ENCODE measurements at regions not wholly inside any gene's neighbourhood (a gene's known extent, or its start where the extent isn't known, plus 50 kb on each side); places are given as distances from the start of the nearest gene placed in this dataset.
"Not testable (repeated sequence)": the region's sequence is repeated elsewhere in the genome, so short reads cannot be mapped to it uniquely, and the experiment has no call there.

DNA sequence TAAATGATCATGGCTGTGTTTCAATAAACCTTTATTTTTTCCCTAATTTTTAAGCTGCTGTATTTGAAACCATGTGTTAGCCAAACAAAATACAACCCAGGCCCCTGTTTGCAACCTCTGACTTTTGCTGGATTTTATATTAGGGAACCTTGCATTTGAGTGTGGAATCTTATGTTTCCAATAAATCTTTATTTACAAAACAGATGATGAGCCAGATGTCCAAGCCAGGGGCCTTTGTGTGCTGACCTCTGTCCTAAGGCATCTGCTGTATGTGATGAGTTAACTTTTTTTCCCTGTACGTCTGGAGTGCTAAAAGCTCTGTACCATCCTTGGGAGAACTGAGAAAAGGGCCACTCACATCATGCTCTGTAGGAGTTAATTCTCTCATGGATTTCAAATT is 162.9 kb downstream of the TRIB2 start:
- no peak for DNase-seq (ENCODE audit: low read depth)

- no peak for DNase-seq (ENCODE audit: low read depth)
These were observed 165.2 kb downstream of the TRIB2 start for GRCh38 chr2:12881952-12882351.

DNA sequence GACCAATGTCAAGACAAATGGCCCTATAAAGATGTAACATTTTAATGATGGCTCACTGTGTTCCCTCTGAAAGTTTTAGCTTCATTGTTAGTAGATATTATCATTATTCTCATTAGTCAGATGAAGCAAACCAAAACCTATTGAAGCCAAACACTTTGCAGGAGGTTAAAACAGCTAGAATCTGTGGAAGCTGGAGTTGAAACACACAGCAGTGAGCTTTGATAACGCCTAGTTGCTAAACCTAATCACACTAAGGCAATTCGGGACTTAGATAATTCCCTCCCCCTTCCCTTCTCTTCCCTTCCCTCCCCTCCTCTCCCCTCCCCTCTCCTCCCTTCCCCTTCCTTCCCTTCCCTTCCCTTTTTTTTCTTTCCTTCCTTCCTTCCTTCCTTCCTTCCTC is 165.7 kb downstream of the TRIB2 start:
- no peak for DNase-seq (ENCODE audit: low read depth)

DNA sequence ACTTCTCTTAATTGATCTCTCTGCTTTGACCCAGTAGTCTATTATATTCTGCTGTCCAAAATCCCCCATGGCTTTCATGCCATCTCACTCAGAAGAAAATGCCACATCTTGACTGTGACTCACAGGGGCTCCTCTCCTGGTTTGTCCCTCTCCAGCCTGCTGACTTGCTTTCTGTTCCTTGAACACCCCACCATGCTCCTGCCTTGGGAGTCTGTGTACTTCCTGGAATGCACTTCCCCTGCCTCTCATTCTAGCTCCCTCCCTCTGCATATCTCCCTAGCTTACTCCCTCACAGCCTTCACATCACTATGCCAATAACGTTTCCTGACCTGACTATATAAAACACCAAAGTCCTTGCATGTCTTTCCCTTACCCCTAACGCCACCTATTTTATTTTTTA is 167.2 kb downstream of the TRIB2 start:
- no peak for DNase-seq (ENCODE audit: low read depth)

DNA sequence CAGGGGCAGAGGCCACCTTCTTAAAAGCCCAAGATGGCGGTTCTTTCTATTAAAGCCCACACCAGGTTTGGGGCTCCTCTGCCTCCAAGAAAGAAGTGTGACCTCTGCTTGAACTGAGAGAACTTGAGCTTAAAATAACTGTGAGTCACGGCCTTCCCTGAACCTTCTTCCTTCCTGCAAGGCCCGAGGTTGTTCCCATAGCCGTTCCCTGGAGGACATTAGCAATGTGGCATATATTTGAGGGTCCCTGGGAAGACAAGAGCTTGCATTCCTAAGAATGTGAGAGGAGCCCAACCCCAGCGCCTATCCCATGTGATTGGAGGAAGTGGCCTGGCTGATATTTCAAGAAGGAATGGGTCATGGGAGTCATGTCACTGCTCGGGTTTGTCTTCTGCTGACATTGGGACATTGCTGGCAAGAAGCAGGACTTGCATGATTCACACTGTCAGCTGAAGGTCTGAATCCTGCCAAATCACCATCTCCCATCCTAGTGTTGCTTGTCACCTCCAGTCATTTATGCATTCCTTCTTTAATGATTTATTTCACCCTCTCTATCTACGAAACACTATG is 168.1 kb downstream of the TRIB2 start:
- no peak for DNase-seq (ENCODE audit: low read depth)

DNA sequence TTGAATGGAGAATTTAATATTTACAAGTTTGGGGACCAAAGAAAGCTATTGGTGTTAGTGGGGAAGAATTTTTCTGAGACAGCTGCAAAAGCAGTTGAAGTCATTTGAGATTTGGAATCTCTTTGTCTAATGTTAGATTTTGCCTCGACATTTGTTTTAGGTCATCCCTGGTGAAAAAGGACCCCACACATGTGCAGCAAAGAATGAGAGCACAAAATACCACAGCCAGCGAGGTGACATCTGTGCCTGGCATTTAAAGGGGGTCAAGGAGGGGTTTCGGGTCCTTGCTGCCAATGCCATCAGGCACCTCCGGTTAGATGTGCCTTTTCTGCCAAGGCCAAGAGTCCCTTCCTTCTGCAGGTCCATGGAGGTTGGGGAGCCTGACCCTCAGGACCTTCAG is 173.3 kb downstream of the TRIB2 start:
- no peak for DNase-seq (ENCODE audit: low read depth)

DNA sequence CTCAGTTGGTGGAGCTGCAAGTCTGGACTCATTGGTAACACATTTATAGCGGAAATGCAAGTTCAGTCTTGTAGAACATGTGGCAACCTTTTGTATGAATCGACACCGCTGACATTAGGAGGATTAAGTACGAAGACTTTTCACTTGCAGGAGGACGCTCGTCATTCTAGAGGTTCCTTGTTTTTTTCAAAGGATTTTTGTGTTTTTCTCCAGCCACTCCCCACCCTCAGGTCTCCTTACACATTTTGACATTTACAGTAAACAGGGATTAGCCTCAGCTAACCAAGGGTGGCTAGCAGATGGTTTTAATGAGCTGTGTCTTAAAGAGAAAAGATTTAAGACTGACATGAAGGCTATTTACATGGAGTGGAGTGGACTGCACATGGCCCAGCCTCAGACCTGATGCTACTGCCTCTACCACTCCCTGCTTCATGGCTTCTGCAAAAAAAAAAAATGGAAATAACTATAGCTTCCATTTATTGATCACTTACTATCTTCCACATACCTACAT is 173.8 kb downstream of the TRIB2 start:
- no peak for DNase-seq (ENCODE audit: low read depth)

DNA sequence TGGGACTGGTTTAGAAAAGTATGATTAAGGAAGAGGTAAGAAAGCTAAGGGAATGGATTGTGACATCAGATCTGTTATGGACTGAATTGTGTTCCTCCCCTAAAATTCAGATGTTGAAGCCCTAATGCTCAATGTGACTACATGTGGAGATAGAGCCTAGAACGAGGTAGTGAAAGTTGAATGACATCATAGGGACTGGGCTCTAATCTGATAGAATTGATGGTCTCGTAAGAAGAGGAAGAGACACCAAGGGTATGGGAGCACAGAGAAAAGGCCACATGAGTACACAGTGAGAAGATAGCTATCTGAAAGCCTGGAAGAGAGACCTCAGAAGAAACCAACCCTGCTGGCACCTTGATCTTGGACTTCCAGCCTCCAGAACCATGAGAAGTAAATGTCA is 178.3 kb downstream of the TRIB2 start:
- no peak for DNase-seq (ENCODE audit: low read depth)

DNA sequence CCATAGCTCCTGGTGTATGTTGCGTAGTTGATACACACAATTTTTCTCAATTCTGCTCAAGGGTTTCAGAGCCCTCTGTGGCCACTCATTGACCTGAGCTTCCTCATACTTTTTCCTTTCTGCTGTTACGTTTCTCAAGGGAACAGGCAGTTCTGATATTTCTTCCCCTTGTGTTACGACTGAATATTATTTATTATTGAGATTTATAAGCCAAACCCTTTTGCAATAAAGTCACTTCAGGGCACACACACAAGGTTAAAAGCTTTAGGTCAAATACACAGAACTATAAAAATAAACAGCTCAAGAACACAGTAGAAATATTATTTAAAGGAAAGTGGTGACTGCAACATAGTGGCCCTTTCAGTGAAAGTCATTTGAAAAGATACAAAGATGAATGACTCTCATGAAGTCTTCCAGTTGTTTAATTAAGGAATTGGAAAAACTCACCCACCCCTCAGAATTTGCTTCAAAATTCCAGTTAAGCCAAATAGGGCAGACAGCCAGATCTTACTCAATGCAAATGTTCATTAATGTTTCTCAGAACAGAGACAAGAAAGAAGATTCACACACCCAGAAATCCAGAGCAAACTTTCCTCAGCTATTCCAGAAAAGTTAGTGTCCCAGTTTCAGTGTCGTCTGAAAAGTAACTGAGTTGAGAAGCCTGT is 179.7 kb downstream of the TRIB2 start:
- no peak for DNase-seq (ENCODE audit: low read depth)

GRCh38 chr2:12897181-12897580 is 180.4 kb downstream of the TRIB2 start:
- DNase-seq (ENCODE audit: low read depth): no peak

GRCh38 chr2:12903272-12903671 is 186.5 kb downstream of the TRIB2 start:
- DNase-seq (ENCODE audit: low read depth): no peak

- no peak for DNase-seq (ENCODE audit: low read depth)
These were observed 193.7 kb downstream of the TRIB2 start for GRCh38 chr2:12910431-12910830.

GRCh38 chr2:12915787-12916186 is 199.1 kb downstream of the TRIB2 start:
- no peak for DNase-seq (ENCODE audit: low read depth)

- no peak for DNase-seq (ENCODE audit: low read depth)
These were observed 201.6 kb downstream of the TRIB2 start for GRCh38 chr2:12918138-12918834.

GRCh38 chr2:12918835-12919445 is 202.2 kb downstream of the TRIB2 start:
- no peak for DNase-seq (ENCODE audit: low read depth)

DNA sequence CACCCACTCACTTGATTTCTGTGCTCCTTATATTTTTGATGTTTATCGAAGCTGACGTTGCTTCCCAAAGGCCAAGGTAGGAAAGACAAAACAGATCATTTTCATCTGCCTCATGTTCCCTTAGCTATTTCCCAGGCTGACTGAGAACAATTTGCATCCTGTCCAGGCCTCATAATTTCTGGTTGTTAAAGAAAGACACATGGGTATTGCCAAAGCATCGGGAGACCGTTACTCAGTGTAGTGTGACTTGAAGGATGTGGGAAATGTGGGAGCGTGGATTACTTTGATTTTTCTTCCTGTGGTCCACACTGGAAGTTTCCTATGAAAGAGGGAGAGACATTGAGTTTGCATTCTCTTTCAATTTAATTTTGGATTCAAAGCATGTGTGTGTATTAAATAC is 204.6 kb downstream of the TRIB2 start:
- DNase-seq (ENCODE audit: low read depth): no peak

DNA sequence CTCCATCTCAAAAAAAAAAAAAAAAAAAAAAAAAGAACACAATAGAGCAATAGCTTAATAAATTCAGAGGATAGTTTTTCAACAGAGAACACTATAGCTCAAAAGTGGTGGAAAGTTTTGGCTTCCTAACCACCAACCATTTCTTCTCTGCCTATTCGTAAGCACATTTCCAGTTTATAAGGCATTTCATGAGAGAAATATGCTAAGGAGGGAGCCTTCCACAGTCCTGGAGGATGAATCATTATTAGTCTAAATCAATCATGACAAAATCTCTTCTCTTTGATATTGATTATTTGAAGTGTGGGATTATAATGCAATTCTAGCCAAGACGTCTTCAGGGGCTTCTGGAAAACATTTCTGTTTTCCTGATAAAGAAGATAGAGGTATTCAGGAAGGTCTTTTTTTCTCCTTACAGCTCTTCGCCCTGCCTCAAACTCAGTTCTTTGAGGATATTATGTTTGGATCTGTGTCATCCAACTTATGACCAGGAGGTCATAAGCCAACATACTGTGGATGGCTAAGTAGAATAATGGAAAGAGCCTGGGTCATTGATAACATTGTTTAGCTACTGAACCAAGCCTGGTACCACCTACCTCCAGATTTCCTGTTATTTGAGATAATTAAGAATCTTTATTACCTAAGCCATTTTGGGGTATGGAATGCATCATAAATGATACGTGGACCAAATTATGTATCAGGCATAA is 207.3 kb downstream of the TRIB2 start:
- no peak for DNase-seq (ENCODE audit: low read depth)

GRCh38 chr2:12926641-12927040 is 209.9 kb downstream of the TRIB2 start:
- DNase-seq (ENCODE audit: low read depth): not testable (repeated sequence)

DNA sequence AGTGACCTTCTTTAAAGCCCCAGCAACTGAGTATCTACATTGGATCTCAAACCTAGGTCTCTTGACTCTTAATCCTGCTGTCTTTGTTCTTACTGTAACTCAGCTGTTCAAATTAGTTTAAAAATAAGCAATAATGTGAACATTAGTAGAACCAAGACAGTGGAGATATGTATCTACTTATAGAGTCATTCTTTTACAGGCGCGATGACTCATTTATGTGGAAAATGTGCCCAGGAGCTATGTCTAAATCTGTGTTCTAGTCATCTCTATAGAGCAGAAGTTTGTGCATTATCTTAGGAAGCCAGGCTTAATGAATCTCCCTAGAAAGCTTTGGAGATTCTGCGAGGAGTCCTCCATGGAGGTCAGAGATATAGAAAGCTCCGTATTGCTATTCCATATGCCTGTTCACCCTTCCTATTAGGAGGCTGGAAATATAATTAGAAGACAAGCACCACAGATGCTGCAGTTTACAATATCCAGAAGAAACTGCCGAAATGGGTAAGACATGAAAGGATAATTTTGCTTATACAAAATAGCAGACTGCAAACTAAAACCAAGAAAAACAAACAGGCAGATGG is 211.6 kb downstream of the TRIB2 start:
- no peak for DNase-seq (ENCODE audit: low read depth)

- no peak for DNase-seq (ENCODE audit: low read depth)
These were observed 212.2 kb downstream of the TRIB2 start for GRCh38 chr2:12928775-12929401.

DNA sequence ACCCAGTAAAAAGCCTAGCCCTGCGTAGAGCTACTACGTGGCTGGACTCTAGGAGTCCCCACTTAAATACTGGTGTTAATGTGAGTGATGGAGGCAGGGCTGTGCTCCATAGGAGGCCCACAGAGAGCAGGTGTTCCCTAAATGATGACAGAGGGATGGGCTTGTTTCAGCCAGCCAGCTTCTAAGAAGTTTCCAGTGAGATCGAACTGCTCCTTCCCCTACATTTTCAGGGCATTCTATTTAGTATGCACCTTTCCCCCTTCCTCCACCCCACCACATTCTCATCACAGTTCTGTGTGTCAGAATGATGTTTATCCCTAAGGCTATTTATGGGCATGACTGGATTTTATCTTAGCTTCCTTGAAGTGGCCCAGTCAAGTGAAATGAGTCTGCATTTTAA is 213.0 kb downstream of the TRIB2 start:
- no peak for DNase-seq (ENCODE audit: low read depth)

- DNase-seq (ENCODE audit: low read depth): no peak
These were observed 213.7 kb downstream of the TRIB2 start for GRCh38 chr2:12930391-12930790.
